Stimulated activated CD8-positive, alpha-beta memory T cell treated with anti-CD3 and anti-CD28 coated beads, Interleukin-4, amount 100 ng/mL, for 4 hours (primary cell): ENCODE measurements at regions not wholly inside any gene's neighbourhood (a gene's known extent, or its start where the extent isn't known, plus 50 kb on each side); places are given as distances from the start of the nearest gene placed in this dataset.
"Not testable (repeated sequence)": the region's sequence is repeated elsewhere in the genome, so short reads cannot be mapped to it uniquely, and the experiment has no call there.

Experiments used
- DNase-seq, 2 donors: peaks; one replicate each; pipeline ENCODE4 v3.0.0-alpha.2; 2020; ENCODE audit warnings: low read depth in 2 of 2, low spot score in 1 of 2

- DNase-seq: no peak
Observed at GRCh38 chr7:12002428-12002827, 170.4 kb upstream of the THSD7A start.

- DNase-seq: no peak
Observed at GRCh38 chr7:12004581-12004980, 172.6 kb upstream of the THSD7A start.

- DNase-seq: no peak
Observed at GRCh38 chr7:12007576-12007975, 175.6 kb upstream of the THSD7A start.

GRCh38 chr7:12013983-12014382 lies 182.0 kb upstream of the THSD7A start:
- no peak for DNase-seq

GRCh38 chr7:12016439-12016838 lies 184.4 kb upstream of the THSD7A start:
- DNase-seq: no peak

- DNase-seq: no peak
Observed at GRCh38 chr7:12017046-12017445, 185.0 kb upstream of the THSD7A start.

- DNase-seq: not testable (repeated sequence)
Observed at GRCh38 chr7:12022011-12022410, 189.1 kb upstream of the TMEM106B start.

GRCh38 chr7:12025246-12025645 lies 185.8 kb upstream of the TMEM106B start:
- DNase-seq: no peak

GRCh38 chr7:12028508-12028907 lies 182.6 kb upstream of the TMEM106B start:
- no peak for DNase-seq

- no peak for DNase-seq
Observed at GRCh38 chr7:12030116-12030515, 181.0 kb upstream of the TMEM106B start.

- no peak for DNase-seq
Observed at GRCh38 chr7:12031186-12031585, 179.9 kb upstream of the TMEM106B start.

GRCh38 chr7:12031638-12032037 lies 179.5 kb upstream of the TMEM106B start:
- DNase-seq: no peak

- no peak for DNase-seq
Observed at GRCh38 chr7:12032146-12032545, 178.9 kb upstream of the TMEM106B start.

- DNase-seq: not testable (repeated sequence)
Observed at GRCh38 chr7:12043457-12043856, 167.6 kb upstream of the TMEM106B start.

- no peak for DNase-seq
Observed at GRCh38 chr7:12052211-12052610, 158.9 kb upstream of the TMEM106B start.

GRCh38 chr7:12053561-12053960 lies 157.5 kb upstream of the TMEM106B start:
- no peak for DNase-seq

- no peak for DNase-seq
Observed at GRCh38 chr7:12054830-12055229, 156.3 kb upstream of the TMEM106B start.

- DNase-seq: no peak
Observed at GRCh38 chr7:12056381-12056780, 154.7 kb upstream of the TMEM106B start.

GRCh38 chr7:12056977-12057376 lies 154.1 kb upstream of the TMEM106B start:
- DNase-seq: no peak

- DNase-seq: no peak
Observed at GRCh38 chr7:12062062-12062461, 149.0 kb upstream of the TMEM106B start.

- no peak for DNase-seq
Observed at GRCh38 chr7:12064586-12065127, 146.4 kb upstream of the TMEM106B start.

GRCh38 chr7:12066004-12066403 lies 145.1 kb upstream of the TMEM106B start:
- DNase-seq: no peak

- no peak for DNase-seq
Observed at GRCh38 chr7:12066521-12066920, 144.6 kb upstream of the TMEM106B start.
